ENCODE measurements at regions not wholly inside any gene's neighbourhood (a gene's known extent, or its start where the extent isn't known, plus 50 kb on each side); places are given as distances from the start of the nearest gene placed in this dataset.

- TF ChIP-seq CTCF (IDR thresholded peaks at IDR 0.05) (no peak), EZH2 (IDR thresholded peaks at IDR 0.05; ENCODE audit: borderline replicate concordance, insufficient read depth, low read depth, low read length, poor library complexity, severe bottlenecking) (no peak)
Observed at GRCh38 chr6:86217906-86218305, 575.2 kb upstream of the SYNCRIP start.
